Tibial artery (tissue), 4 donors: ENCODE measurements at regions not wholly inside any gene's neighbourhood (a gene's known extent, or its start where the extent isn't known, plus 50 kb on each side); places are given as distances from the start of the nearest gene placed in this dataset.

Experiments
- DNase-seq, 2 donors: peaks; one replicate each; pipeline ENCODE4 v3.0.0-alpha.2; 2019
- H3K27ac ChIP-seq, 2 donors: fragments of 200-600 bp; sonication (generic) in 1 of 2; 1 replicate in 1 of 2; 2 replicates in 1 of 2; pipeline ENCODE4 v1.5.1; 2018 to 2019; ENCODE audit warnings: mild to moderate bottlenecking in 1 of 2
- H3K27me3 ChIP-seq, 2 donors: fragments of 200-600 bp; sonication (generic) in 1 of 2; one replicate each; pipeline versions ENCODE4 v1.5.1 to v1.6.0; 2016 to 2019
- H3K36me3 ChIP-seq, 3 donors: fragments of 200-600 bp; sonication (generic) in 2 of 3; one replicate each; pipeline ENCODE4 v1.5.1; 2016 to 2019; ENCODE audit warnings: mild to moderate bottlenecking in 2 of 3
- H3K4me1 ChIP-seq, 4 donors: fragments of 200-600 bp; sonication (generic) in 2 of 4; 1 replicate in 3 of 4; 2 replicates in 1 of 4; pipeline ENCODE4 v1.5.1; 2016 to 2019
- H3K4me3 ChIP-seq, 2 donors: fragments of 200-600 bp; sonication (generic) in 1 of 2; 1 replicate in 1 of 2; 2 replicates in 1 of 2; pipeline ENCODE4 v1.5.1; 2018 to 2019; ENCODE audit warnings: mild to moderate bottlenecking in 2 of 2
- H3K9me3 ChIP-seq, 3 donors: fragments of 200-600 bp; sonication (generic) in 1 of 3; one replicate each; pipeline ENCODE4 v1.5.1; 2016 to 2019
- intact Hi-C: fragments of 100-400 bp; cut with DNase I; formaldehyde crosslinking; loops from one replicate; pipeline ENCODE4 v1.15.0; 2023; ENCODE audit warnings: low total_unique reads
- TF ChIP-seq, protein P1 (sequence below), 2 experiments: fragments of 200-600 bp in 1 of 2; fragments of 450-650 bp in 1 of 2; IDR thresholded peaks; one replicate each; pipeline ENCODE4 v1.5.1; 2017 to 2019; ENCODE audit warnings: antibody characterized with exemption in 2 of 2, mild to moderate bottlenecking in 1 of 2, moderate library complexity in 1 of 2

DNA sequence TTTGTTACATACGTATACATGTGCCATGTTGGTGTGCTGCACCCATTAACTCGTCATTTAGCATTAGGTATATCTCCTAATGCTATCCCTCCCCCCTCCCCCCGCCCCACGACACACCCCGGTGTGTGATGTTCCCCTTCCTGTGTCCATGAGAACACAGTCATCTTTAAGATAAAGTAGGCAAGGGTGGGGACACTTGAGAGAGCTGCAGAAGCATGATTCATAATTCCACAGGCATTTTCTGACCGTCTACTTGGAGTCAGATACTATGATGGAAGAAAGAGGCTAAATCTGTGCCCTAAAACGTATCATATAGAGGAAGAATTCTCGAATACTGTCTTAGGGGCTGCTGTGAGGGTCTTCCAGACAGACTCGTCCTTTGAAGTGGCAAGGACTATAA lies 145.9 kb upstream of the VASH1 start:
- Histone ChIP-seq H3K9me3 (peaks cover 8 to 26% (median 16%) of the 10 kb centered on the region in 3 donors), H3K27ac (no peak overlapping the region), H3K4me1 (no peaks in the 10 kb centered on the region), H3K4me3 (no peak overlapping the region), H3K36me3 (no peaks in the 10 kb centered on the region), H3K27me3 (peaks cover 0 to 8% of the 10 kb centered on the region in 2 donors)
- intact Hi-C loops, result no loop called here
- TF ChIP-seq, protein P1, sequence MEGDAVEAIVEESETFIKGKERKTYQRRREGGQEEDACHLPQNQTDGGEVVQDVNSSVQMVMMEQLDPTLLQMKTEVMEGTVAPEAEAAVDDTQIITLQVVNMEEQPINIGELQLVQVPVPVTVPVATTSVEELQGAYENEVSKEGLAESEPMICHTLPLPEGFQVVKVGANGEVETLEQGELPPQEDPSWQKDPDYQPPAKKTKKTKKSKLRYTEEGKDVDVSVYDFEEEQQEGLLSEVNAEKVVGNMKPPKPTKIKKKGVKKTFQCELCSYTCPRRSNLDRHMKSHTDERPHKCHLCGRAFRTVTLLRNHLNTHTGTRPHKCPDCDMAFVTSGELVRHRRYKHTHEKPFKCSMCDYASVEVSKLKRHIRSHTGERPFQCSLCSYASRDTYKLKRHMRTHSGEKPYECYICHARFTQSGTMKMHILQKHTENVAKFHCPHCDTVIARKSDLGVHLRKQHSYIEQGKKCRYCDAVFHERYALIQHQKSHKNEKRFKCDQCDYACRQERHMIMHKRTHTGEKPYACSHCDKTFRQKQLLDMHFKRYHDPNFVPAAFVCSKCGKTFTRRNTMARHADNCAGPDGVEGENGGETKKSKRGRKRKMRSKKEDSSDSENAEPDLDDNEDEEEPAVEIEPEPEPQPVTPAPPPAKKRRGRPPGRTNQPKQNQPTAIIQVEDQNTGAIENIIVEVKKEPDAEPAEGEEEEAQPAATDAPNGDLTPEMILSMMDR (IDR thresholded peaks at IDR 0.05), result no peak
- DNase-seq, result no peak

DNA sequence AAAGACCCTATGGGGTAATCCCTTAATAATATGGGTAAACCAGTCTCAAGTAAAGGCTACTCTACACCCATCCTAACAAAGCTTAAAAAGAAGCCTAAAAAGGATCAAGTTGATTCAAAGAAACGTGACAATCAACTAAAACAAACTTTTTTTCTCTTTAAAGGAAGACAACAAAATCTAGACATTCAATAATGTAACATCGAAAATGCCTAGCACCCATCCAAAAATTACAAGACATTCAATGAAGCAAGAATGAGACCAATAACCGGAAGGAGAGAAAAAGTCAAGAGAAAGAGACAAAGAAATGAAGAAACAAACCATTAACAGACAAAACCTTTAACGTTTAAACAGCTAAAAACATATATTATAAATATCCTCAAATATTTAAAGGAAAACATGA lies 143.8 kb upstream of the VASH1 start:
- intact Hi-C loops, result no loop called here
- H3K27me3 ChIP-seq, result peaks cover 0 to under 1% of the 10 kb centered on the region in 2 donors
- H3K36me3 ChIP-seq, result no peaks in the 10 kb centered on the region
- no peak for DNase-seq
- peaks cover 8 to 26% (median 16%) of the 10 kb centered on the region in 3 donors for H3K9me3 ChIP-seq
- TF ChIP-seq, protein P1 (IDR thresholded peaks at IDR 0.05), result no peak
- no peak overlapping the region for H3K4me3 ChIP-seq
- H3K27ac ChIP-seq, result no peak overlapping the region
- H3K4me1 ChIP-seq, result no peaks in the 10 kb centered on the region

DNA sequence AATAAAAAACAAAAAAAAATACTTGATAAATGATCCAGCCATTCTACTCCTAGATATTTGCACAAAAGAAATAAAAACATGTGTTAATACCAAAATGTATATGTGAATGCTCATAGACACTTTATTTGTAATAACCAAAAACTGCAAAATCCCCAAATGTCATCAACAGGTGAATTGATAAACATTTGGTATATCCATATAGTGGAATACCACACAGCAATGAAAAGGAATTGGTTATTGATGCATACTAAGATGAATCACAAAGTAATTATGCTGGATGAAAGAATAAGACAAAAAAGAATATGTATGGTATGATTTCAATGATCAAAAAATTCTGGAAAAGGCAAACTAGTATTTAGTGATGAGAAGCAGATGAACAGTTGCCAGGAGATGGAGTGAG lies 124.7 kb upstream of the VASH1 start:
- H3K36me3 ChIP-seq, result no peaks in the 10 kb centered on the region
- DNase-seq, result no peak
- TF ChIP-seq, protein P1 (IDR thresholded peaks at IDR 0.05), result no peak
- peaks cover 0 to 4% (median 0%) of the 10 kb centered on the region in 3 donors for H3K9me3 ChIP-seq
- no peak overlapping the region for H3K27ac ChIP-seq
- peaks cover 0 to 4% of the 10 kb centered on the region in 2 donors for H3K27me3 ChIP-seq
- intact Hi-C loops, result no loop called here
- H3K4me3 ChIP-seq, result no peak overlapping the region
- H3K4me1 ChIP-seq, result no peaks in the 10 kb centered on the region

DNA sequence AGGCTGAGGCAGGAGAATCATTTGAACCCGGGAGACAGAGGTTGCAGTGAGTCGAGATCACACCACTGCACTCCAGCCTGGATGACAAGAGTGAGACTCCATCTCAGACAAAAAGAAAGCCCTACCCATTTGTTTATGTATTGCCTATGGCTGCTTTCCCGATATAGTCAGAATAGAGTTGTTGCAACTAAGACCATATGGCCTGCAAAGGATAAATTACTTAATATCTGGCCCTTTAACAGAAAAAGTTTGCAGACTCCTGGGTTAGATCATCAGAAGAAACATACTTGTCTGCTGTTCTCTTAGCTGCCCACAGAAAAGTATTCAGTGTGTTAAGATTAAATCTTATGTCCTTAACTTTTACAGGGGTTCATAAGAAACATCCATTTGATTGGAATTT lies 122.4 kb upstream of the VASH1 start:
- H3K27me3 ChIP-seq, result peaks cover 0 to 6% of the 10 kb centered on the region in 2 donors
- DNase-seq, result no peak
- H3K4me1 ChIP-seq, result no peaks in the 10 kb centered on the region
- TF ChIP-seq, protein P1 (IDR thresholded peaks at IDR 0.05), result no peak
- no peaks in the 10 kb centered on the region for H3K36me3 ChIP-seq
- intact Hi-C loops, result no loop called here
- no peak overlapping the region for H3K4me3 ChIP-seq
- no peak overlapping the region for H3K27ac ChIP-seq
- H3K9me3 ChIP-seq, result peaks cover 0 to 4% (median 0%) of the 10 kb centered on the region in 3 donors

DNA sequence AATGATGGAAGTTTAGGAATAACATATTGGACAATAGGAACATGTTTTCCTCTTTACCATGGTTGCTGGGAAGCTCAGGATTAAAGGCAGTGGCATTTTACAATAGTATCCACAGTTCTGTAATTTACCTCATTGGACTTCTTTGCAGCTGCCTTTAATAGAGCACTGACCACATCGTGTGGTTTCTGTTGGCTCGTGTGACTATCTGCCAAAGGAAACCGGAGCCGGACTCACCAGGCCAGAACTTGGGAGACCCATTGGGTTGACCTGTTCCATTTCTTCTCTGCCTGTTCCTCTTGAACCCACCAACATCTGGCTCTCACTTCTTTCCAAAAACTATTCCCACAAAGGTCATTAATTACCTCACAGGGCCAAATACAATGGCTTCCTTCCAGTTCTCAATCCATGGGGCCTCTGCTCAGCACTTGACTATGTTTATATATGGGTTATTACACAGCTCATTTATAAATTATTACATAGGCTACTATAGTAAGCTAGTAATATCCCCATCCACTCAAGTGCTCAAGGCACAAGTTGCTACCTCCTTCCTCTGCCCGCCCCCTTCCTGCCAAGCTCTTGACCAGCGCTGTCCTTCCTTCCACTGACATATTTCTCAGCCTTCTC lies 121.5 kb upstream of the VASH1 start:
- intact Hi-C loops, result no loop called here
- TF ChIP-seq, protein P1 (IDR thresholded peaks at IDR 0.05), result no peak
- H3K36me3 ChIP-seq, result no peaks in the 10 kb centered on the region
- H3K27ac ChIP-seq, result no peak overlapping the region
- H3K4me3 ChIP-seq, result no peak overlapping the region
- H3K27me3 ChIP-seq, result peaks cover 0 to 6% of the 10 kb centered on the region in 2 donors
- peaks cover 0 to 4% (median 0%) of the 10 kb centered on the region in 3 donors for H3K9me3 ChIP-seq
- H3K4me1 ChIP-seq, result no peaks in the 10 kb centered on the region
- DNase-seq, result no peak
